NCI-H2171 treated with DMSO at 0.1 percent for 48 hours (cell line): ENCODE measurements at regions not wholly inside any gene's neighbourhood (a gene's known extent, or its start where the extent isn't known, plus 50 kb on each side); places are given as distances from the start of the nearest gene placed in this dataset.
"Not testable (repeated sequence)": the region's sequence is repeated elsewhere in the genome, so short reads cannot be mapped to it uniquely, and the experiment has no call there.

Source experiments
- DNase-seq: peaks from one replicate; lab custom pipeline; 2025; lab: John Stamatoyannopoulos, UW

DNA sequence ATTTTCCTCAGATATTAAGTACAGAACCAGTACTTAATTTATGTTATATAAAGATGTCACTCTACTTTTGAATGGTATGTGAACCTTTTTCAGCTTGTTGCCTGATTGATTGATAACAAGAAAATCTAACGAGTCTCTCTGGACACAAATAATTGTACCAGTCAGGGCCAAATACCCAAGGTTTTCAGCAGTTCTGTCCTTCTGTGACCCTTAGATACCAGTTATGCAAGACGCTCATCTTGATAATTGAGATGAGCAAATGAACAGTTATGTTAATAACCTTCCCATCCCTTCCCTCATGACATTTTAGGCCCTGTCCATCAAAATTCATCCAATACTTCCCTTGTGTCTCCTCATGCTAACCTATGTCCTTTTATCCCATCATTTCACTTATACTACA, 185.9 kb upstream of the G2E3 start:
- DNase-seq, result no peak

DNA sequence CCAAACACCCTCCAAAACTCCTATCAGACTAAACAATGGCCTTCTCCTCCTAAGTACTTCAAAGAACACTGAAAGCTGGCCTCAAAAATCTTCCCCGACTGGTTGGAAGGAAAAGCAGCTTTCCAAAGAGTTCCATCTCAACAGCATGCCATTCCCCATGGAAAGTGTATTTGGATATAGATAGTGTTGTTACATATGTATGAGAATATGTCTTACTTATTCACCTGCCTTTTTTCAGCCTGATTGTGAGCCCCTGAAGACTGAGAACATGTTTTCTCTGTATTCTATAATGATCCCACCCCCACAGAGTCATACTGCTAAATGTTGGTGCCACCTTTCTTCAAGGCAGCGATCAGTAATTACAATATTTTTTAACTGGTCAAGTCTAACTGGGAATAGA, 185.4 kb upstream of the G2E3 start:
- no peak for DNase-seq

DNA sequence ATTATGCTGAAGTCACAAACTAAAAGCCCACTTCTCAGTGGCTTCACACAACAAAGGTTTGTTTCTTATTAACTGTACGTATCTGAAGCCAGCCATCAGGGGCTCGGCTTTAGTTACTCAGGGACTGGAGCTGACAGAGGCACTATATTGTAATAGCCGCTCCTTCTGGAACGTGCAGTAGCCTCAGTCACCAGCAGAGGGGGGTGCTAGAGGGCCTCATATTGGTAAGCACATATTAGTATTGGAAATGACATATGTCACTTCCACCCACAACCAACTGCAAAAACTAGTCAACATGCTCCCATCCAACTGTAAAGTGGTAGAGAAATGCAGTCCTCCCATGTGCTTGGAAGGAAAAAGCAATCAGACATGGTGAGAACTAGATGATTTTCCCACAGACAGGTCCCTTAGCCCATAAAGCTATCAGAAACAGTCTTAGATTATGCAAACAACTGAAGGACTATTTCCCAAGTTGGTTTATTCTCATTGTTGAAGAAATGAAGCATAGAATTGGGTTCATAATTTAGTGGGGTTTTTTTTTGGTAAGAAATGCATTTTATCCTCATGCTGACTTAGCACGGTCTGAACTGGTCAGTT, 183.6 kb upstream of the G2E3 start:
- peak; percentile 51 for DNase-seq

DNA sequence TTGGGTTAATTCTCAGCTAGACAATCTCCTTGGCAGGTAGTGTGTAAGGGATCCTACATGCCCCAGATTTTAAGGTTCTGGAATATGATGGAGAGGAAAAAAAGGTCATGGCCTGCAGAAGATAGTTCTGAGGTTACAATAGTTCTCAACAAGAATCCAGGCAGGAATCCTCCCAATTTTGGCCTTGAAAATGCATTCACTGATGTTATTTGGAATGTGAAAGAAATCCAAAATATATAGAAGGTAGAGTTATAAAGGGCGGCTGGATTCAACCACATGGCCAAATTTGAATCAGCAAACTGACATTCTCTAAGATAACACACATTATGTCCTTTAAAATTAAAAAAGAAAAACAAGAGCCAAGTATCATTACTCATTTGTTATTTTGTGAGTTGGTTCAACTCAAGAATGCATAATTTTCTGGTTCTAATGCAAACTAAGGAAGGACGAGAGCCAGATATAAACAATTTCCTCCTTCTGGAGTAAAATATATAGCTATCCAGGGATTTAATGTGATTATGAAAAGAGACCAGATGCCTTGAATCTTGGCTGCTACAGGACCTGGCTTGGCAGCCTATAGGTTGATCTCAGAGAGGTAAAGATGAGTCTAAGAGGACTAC, 177.0 kb upstream of the G2E3 start:
- no peak for DNase-seq

GRCh38 chr14:30385925-30386324, 173.0 kb upstream of the G2E3 start:
- no peak for DNase-seq

DNA sequence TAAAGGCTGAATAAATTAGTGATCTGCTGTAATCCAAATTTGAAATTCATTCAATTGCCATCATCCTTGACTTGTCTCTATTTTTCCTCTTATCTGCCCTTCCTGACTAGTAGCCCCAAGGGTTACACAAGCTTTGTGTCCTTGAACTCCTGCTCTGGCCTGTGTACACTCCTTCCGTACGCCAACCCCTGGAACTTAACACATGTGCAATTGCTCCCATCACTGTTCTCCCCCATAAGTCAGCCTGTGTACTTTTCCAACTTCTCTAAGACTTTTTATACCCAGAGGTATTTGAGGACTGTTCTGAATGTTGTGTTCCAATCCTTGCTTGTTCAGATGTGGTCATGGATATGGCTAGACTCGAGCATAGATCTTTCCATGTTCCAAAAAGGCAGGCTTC, 171.1 kb upstream of the G2E3 start:
- no peak for DNase-seq

DNA sequence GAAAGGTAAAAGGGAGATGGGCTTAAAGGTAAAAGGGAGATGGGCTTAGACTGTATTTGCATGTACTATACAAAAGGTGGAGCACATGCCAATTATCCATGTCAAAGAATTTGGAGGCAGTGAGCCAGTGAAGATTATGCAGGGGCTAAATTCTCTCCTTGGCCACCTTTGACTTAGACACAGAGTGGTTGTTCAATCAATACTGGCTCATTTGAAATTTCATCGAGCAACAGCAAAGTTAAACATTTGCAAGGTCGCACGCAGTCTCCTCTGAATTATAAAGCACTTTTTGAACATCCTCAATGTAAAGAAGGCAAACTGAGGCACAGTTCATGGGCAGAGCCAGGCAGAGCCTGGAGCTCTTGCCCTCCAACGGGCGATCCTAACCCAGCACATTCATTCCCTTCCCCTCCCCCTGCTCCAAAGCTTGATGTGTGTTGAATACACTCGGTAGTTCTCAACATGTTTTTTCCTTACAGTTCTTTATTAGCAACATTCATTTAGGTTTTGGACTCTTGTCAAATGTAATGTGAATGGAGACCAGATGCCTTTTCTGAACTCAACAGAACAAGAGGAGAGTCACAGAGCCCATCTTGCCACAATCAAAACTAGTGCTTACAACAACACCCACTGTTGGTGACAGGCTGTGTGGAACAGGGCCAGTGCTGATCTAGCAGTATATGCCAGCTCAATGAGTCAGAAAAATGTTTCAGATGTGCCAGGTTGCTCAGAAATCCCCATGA, 169.7 kb upstream of the G2E3 start:
- peak; percentile 18 for DNase-seq

GRCh38 chr14:30389877-30390385, 169.0 kb upstream of the G2E3 start:
- DNase-seq, result no peak

GRCh38 chr14:30395065-30395464, 163.9 kb upstream of the G2E3 start:
- DNase-seq, result no peak

DNA sequence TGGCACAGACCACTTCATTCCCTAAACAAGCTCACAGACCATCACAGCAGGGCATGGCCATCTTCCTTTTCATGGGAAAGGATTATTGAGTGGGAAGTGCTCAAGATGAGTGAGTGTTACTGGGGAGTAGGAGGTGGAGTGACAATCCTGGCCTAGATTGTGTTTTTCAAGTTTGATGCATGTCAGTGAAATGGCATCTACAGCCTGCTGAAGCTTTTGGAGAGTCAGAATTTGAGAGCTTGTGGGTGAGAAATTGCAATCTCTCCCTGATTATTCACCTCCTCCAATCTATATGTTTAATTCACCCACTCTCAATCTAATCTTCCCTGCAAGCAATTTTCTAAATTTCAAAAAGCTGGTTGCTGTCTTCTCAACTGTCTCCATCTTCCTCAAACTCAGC, 156.1 kb upstream of the G2E3 start:
- DNase-seq, result no peak

- DNase-seq, result no peak
These were observed 155.2 kb upstream of the G2E3 start for GRCh38 chr14:30403791-30404190.

GRCh38 chr14:30409508-30410015, 149.4 kb upstream of the G2E3 start:
- DNase-seq, result not testable (repeated sequence)

- DNase-seq, result no peak
These were observed 148.0 kb upstream of the G2E3 start for GRCh38 chr14:30410986-30411385.

DNA sequence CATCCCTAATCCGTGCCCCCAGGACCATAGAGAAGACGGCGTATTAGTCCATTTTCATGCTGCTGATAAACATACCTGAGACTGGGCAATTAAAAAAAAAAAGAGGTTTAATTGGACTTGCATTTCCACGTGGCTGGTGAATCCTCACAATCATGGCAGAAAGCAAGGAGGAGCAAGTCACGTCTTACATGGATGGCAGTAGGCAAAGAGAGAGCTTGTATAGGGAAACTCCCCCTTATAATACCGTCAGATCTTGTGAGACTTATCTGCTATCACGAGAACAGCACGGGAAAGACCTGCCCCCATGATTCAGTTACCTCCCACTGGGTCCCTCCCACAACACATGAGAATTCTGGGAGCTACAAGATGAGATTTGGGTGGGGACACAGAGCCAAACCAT, 145.8 kb upstream of the G2E3 start:
- not testable (repeated sequence) for DNase-seq

DNA sequence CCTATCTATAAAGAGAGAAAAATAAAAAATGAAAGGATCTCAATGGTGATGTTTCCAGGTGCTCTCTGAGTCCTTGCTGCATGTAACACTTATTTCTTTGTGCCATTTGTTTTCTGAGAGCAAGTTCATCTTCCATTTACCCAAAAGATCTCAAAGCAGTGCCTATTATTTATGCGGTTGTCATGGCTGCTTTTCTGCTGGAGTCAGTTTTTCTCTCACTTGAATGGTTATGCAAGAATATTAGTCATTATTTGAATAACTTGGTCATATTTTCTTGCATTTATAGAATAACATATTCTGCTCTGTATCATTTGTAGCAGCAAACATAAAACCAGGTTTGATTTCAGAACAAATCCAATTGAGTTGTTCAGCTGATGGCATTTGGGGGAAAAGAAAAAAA, 141.8 kb upstream of the G2E3 start:
- DNase-seq, result peak; percentile 8

GRCh38 chr14:30417999-30418398, 141.0 kb upstream of the G2E3 start:
- DNase-seq, result no peak

DNA sequence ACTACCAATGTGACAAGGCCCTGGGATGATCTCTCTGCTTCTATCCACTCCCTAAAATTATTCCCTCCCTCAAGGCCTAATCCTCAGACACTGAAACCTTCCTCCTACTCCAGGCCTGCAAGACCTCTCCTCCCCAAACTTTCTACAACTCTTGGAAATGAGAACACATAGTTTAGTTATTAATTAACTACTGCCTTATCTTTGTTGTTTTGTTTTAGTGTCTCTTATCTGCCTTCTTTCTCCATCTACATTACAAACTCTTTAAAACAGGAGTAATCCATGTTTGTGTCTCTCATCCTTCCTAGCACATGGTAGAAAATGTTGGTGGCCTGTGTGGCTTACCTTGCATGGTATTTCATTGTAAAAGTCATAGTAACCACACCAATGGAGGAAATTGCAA, 139.9 kb upstream of the G2E3 start:
- no peak for DNase-seq

GRCh38 chr14:30420515-30420914, 138.4 kb upstream of the G2E3 start:
- no peak for DNase-seq

DNA sequence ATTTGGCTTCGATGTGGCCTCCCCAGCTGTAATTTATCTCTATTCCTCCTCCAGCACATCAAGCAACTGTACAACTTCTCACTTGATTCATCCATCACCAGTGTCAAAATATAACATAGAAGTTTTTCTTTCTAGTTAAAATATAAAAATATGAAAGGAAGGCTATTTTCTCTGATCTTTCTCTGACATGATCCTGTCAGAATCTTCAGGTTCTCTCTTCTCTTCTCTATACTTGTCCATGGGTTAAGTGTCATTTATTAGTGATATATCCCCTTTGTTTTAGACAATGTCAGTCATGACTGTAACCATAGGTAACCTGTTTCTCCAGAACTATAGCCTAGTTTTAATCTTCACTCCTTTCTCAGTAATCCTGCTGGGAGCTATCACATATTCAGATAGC, 132.5 kb upstream of the G2E3 start:
- DNase-seq, result no peak

DNA sequence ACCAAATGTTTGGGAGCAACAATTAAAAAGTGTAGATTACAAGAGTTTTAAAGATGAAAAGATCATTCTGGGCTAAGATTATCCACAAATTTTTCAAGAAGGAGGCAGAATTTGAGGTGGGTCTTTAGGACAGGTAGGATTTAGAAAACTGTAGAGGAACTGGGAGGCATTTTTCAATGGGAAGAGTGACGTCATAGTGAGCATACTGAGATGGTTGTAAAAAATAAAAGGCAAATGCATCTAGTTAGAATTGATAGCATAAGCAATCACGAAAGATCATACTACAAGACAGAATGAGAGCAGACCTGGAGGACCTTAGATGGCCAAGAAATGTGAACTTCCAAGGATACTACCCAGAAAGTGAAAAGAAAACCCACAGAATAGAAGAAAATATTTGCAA, 131.6 kb upstream of the G2E3 start:
- DNase-seq, result no peak

DNA sequence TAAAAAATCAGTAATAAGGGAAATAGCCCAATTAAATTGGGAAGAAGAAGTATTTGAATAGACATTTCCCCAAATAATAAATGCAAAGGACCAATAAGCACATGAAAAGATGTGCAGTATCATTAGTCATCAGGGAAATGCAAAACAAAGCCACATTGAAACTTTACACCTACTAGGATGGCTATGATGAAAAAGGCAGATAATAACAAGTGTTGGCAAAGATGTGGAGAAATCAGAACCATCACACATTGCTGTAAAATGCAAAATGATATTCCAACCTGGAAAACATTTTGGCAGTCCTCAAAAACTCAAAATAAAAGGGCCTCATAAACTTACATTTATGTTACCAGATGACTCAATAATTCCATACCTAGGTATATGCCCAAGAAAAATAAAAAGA, 131.1 kb upstream of the G2E3 start:
- DNase-seq, result no peak

- DNase-seq, result no peak
These were observed 127.4 kb upstream of the G2E3 start for GRCh38 chr14:30431552-30431951.

- no peak for DNase-seq
These were observed 118.0 kb upstream of the G2E3 start for GRCh38 chr14:30440961-30441360.
